OCI-LY1 (cell line): ENCODE measurements at regions not wholly inside any gene's neighbourhood (a gene's known extent, or its start where the extent isn't known, plus 50 kb on each side); places are given as distances from the start of the nearest gene placed in this dataset.

Experiments used
- H2AFZ ChIP-seq: fragments of 200-600 bp; sonication (generic), shearing (Covaris generic); 2 replicates; pipeline ENCODE4 v1.6.0; 2014; ENCODE audit warnings: antibody characterized with exemption, mild to moderate bottlenecking, low read length
- H3F3A ChIP-seq: fragments of 200-600 bp; sonication (generic), shearing (Covaris generic); 2 replicates; pipeline ENCODE4 v1.6.0; 2014; ENCODE audit warnings: mild to moderate bottlenecking, antibody characterized with exemption, low read length, moderate library complexity; ENCODE audit not compliant: insufficient read depth
- H3K27ac ChIP-seq: fragments of 200-600 bp; sonication (generic); 2 replicates; pipeline ENCODE4 v1.5.1; 2014; ENCODE audit warnings: low read length, mixed run types, mild to moderate bottlenecking, low read depth; ENCODE audit not compliant: poor library complexity, severe bottlenecking
- H3K27me3 ChIP-seq: fragments of 200-600 bp; sonication (generic); 2 replicates; pipeline ENCODE4 v1.6.0; 2014; ENCODE audit warnings: antibody characterized with exemption, mild to moderate bottlenecking, low read length, moderate library complexity; ENCODE audit not compliant: insufficient read depth
- H3K36me3 ChIP-seq: fragments of 200-600 bp; sonication (generic); 2 replicates; pipeline ENCODE4 v1.6.1; 2014; ENCODE audit warnings: mild to moderate bottlenecking, antibody characterized with exemption, low read length, moderate library complexity, mixed read lengths; ENCODE audit not compliant: insufficient read depth
- H3K4me1 ChIP-seq: fragments of 200-600 bp; sonication (generic); 2 replicates; pipeline ENCODE4 v1.5.1; 2014; ENCODE audit warnings: mild to moderate bottlenecking, low read length, moderate library complexity; ENCODE audit not compliant: insufficient read depth, severe bottlenecking
- H3K4me2 ChIP-seq: fragments of 200-600 bp; sonication (generic), shearing (Covaris generic); 2 replicates; pipeline ENCODE4 v1.6.1; 2014; ENCODE audit warnings: low read length
- H3K4me3 ChIP-seq: fragments of 200-600 bp; sonication (generic); 2 replicates; pipeline ENCODE4 v1.5.1; 2014; ENCODE audit warnings: low read length, low read depth, mild to moderate bottlenecking, mixed read lengths; ENCODE audit not compliant: poor library complexity, severe bottlenecking
- H3K79me2 ChIP-seq: fragments of 200-600 bp; shearing (Covaris generic); 2 replicates; pipeline ENCODE4 v1.6.1; 2016; ENCODE audit warnings: mixed run types, low read length, mixed read lengths; ENCODE audit not compliant: insufficient read depth
- H3K9ac ChIP-seq: fragments of 200-600 bp; sonication (generic), shearing (Covaris generic); 2 replicates; pipeline ENCODE4 v1.6.1; 2014; ENCODE audit warnings: mild to moderate bottlenecking, low read length, mixed read lengths
- H3K9me2 ChIP-seq: fragments of 200-600 bp; sonication (generic), shearing (Covaris generic); 2 replicates; pipeline ENCODE4 v1.6.1; 2014; ENCODE audit warnings: low read depth, mild to moderate bottlenecking, low read length, mixed read lengths
- H3K9me3 ChIP-seq: fragments of 200-600 bp; shearing (Covaris generic); 2 replicates; pipeline ENCODE4 v1.6.1; 2014; ENCODE audit warnings: low read length, mixed read lengths
- H4K20me1 ChIP-seq: fragments of 200-600 bp; sonication (generic), shearing (Covaris generic); 2 replicates; pipeline ENCODE4 v1.6.0; 2016; ENCODE audit warnings: mild to moderate bottlenecking, low read length; ENCODE audit not compliant: insufficient read depth
- EZH2 ChIP-seq: fragments of 200-600 bp; sonication (generic), shearing (Covaris generic); IDR thresholded peaks from 2 replicates; pipeline ENCODE4 v1.8.0; 2017; ENCODE audit warnings: borderline replicate concordance, mixed run types, mild to moderate bottlenecking, antibody characterized with exemption, low read length, moderate library complexity, mixed read lengths
- TF ChIP-seq, protein P1 (sequence below): fragments of 200-600 bp; sonication (generic), shearing (Covaris generic); IDR thresholded peaks from 2 replicates; pipeline ENCODE4 v1.5.1; 2017; ENCODE audit warnings: mild to moderate bottlenecking, antibody characterized with exemption, low read length, moderate library complexity, mixed read lengths

DNA sequence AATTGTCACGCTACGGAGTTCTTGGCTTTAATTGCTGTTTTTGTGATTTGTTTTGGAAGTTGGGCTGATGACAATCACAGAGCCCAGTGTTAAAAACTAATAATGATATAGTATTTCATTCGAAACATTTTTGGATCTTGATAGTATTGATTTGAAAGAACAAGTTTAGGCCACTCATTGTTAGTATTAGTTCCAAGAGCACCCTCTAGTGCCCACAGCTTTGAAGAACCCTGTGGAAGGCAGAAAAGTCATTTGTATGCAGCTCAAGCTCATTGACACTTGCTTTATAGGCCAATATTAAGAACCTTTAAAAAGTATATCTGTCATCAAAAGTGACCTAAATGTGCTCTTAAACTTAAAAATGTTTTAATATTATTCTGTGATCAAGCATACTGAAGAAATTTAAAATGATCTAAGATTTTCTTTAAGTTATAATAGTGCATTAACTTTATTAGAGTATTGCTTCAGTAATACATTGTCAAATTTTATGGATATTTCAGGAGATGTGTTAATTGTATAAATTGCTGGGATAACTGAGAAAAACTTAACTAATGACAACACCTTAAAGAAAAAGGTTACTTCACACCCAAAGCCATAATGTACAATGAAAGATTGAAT lies 191.0 kb downstream of the GRB14 start:
- H4K20me1 ChIP-seq = no peaks in the 10 kb centered on the region
- H3K9me3 ChIP-seq = no peaks in the 10 kb centered on the region
- H3K27ac ChIP-seq = no peak overlapping the region
- no peak overlapping the region for H2AFZ ChIP-seq
- H3F3A ChIP-seq = no peaks in the 10 kb centered on the region
- no peak overlapping the region for H3K4me2 ChIP-seq
- no peaks in the 10 kb centered on the region for H3K4me1 ChIP-seq
- H3K9me2 ChIP-seq = no peaks in the 10 kb centered on the region
- no peaks in the 10 kb centered on the region for H3K36me3 ChIP-seq
- H3K79me2 ChIP-seq = no peaks in the 10 kb centered on the region
- H3K27me3 ChIP-seq = no peaks in the 10 kb centered on the region
- H3K4me3 ChIP-seq = no peak overlapping the region
- H3K9ac ChIP-seq = no peak overlapping the region
- TF ChIP-seq EZH2 = no peak
- TF ChIP-seq, protein P1, sequence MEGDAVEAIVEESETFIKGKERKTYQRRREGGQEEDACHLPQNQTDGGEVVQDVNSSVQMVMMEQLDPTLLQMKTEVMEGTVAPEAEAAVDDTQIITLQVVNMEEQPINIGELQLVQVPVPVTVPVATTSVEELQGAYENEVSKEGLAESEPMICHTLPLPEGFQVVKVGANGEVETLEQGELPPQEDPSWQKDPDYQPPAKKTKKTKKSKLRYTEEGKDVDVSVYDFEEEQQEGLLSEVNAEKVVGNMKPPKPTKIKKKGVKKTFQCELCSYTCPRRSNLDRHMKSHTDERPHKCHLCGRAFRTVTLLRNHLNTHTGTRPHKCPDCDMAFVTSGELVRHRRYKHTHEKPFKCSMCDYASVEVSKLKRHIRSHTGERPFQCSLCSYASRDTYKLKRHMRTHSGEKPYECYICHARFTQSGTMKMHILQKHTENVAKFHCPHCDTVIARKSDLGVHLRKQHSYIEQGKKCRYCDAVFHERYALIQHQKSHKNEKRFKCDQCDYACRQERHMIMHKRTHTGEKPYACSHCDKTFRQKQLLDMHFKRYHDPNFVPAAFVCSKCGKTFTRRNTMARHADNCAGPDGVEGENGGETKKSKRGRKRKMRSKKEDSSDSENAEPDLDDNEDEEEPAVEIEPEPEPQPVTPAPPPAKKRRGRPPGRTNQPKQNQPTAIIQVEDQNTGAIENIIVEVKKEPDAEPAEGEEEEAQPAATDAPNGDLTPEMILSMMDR = peak; percentile 53

GRCh38 chr2:164429354-164429753 lies 191.9 kb downstream of the GRB14 start:
- no peak overlapping the region for H2AFZ ChIP-seq
- no peak overlapping the region for H3K4me2 ChIP-seq
- H3F3A ChIP-seq = no peaks in the 10 kb centered on the region
- H3K27me3 ChIP-seq = no peaks in the 10 kb centered on the region
- no peak overlapping the region for H3K9ac ChIP-seq
- no peaks in the 10 kb centered on the region for H4K20me1 ChIP-seq
- no peaks in the 10 kb centered on the region for H3K36me3 ChIP-seq
- TF ChIP-seq, protein P1 = no peak
- TF ChIP-seq EZH2 = no peak
- no peak overlapping the region for H3K4me3 ChIP-seq
- no peaks in the 10 kb centered on the region for H3K4me1 ChIP-seq
- H3K9me3 ChIP-seq = no peaks in the 10 kb centered on the region
- no peaks in the 10 kb centered on the region for H3K79me2 ChIP-seq
- H3K27ac ChIP-seq = no peak overlapping the region
- H3K9me2 ChIP-seq = no peaks in the 10 kb centered on the region

GRCh38 chr2:164427111-164427510 lies 194.2 kb downstream of the GRB14 start:
- Histone ChIP-seq H3K9ac (no peak overlapping the region), H3K36me3 (no peaks in the 10 kb centered on the region), H3K4me2 (no peak overlapping the region), H3K27me3 (no peaks in the 10 kb centered on the region), H2AFZ (no peak overlapping the region), H3K4me1 (no peaks in the 10 kb centered on the region), H3K9me3 (no peaks in the 10 kb centered on the region), H4K20me1 (no peaks in the 10 kb centered on the region), H3K4me3 (no peak overlapping the region), H3K9me2 (no peaks in the 10 kb centered on the region), H3K79me2 (no peaks in the 10 kb centered on the region), H3F3A (no peaks in the 10 kb centered on the region), H3K27ac (no peak overlapping the region)
- TF ChIP-seq, protein P1 = no peak
- no peak for TF ChIP-seq EZH2
